Choroid plexus epithelial cell (primary cell): ENCODE measurements at regions not wholly inside any gene's neighbourhood (a gene's known extent, or its start where the extent isn't known, plus 50 kb on each side); places are given as distances from the start of the nearest gene placed in this dataset.

Experiments used
- DNase-seq: peaks from one replicate; pipeline ENCODE4 v3.0.0-alpha.2; 2010; ENCODE audit warnings: low read depth
- H3K4me3 ChIP-seq: 2 replicates; pipeline ENCODE4 v1.5.1; 2011; ENCODE audit warnings: low read depth, mild to moderate bottlenecking, control low read depth, low read length, moderate library complexity
- TF ChIP-seq, protein P1 (sequence below): conservative IDR thresholded peaks from 2 replicates; pipeline ENCODE4 v1.5.1; 2011; ENCODE audit warnings: low read depth, mild to moderate bottlenecking, control low read depth, inconsistent platforms, low read length, moderate library complexity

- DNase-seq = no peak
- TF ChIP-seq, protein P1, sequence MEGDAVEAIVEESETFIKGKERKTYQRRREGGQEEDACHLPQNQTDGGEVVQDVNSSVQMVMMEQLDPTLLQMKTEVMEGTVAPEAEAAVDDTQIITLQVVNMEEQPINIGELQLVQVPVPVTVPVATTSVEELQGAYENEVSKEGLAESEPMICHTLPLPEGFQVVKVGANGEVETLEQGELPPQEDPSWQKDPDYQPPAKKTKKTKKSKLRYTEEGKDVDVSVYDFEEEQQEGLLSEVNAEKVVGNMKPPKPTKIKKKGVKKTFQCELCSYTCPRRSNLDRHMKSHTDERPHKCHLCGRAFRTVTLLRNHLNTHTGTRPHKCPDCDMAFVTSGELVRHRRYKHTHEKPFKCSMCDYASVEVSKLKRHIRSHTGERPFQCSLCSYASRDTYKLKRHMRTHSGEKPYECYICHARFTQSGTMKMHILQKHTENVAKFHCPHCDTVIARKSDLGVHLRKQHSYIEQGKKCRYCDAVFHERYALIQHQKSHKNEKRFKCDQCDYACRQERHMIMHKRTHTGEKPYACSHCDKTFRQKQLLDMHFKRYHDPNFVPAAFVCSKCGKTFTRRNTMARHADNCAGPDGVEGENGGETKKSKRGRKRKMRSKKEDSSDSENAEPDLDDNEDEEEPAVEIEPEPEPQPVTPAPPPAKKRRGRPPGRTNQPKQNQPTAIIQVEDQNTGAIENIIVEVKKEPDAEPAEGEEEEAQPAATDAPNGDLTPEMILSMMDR = no peak
- no peak overlapping the region for H3K4me3 ChIP-seq
Observed at GRCh38 chr19:31894451-31894850, 451.0 kb upstream of the ZNF507 start.

- no peak for DNase-seq
Observed at GRCh38 chr19:31897292-31897691, 448.1 kb upstream of the ZNF507 start.

GRCh38 chr19:31900991-31901390 lies 444.4 kb upstream of the ZNF507 start:
- DNase-seq = no peak
- H3K4me3 ChIP-seq = no peak overlapping the region
- TF ChIP-seq, protein P1 = no peak

More at GRCh38 chr19:31897292-31897691, 448.1 kb upstream of the ZNF507 start:
- TF ChIP-seq, protein P1 = no peak
- no peak overlapping the region for H3K4me3 ChIP-seq

DNA sequence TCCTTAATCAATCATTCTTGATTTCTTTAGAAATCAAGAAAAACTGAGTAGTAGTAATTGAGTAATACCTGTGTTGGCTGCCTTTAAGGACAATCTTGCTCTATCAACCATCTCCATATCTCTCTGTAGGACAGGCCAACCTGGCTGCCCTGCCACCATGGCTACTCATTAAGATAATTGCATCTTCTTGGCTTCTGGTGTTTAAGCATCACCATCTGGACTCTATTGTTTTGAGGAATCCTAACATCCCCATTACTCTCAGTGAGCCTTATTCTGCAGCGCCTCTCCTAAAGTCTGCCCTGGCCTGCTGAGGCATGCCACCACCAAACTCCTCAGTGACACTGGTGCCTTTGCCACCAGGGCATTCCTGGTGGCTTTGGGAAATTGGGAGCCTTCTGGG lies 442.6 kb upstream of the ZNF507 start:
- TF ChIP-seq, protein P1 = no peak
- H3K4me3 ChIP-seq = no peak overlapping the region
- DNase-seq = no peak

- no peak overlapping the region for H3K4me3 ChIP-seq
- no peak for DNase-seq
- TF ChIP-seq, protein P1 = no peak
Observed at GRCh38 chr19:31903979-31904378, 441.4 kb upstream of the ZNF507 start.

- TF ChIP-seq, protein P1 = no peak
- no peak for DNase-seq
Observed at GRCh38 chr19:31906111-31906871, 439.1 kb upstream of the ZNF507 start.

GRCh38 chr19:31907661-31908060 lies 437.7 kb upstream of the ZNF507 start:
- no peak overlapping the region for H3K4me3 ChIP-seq
- TF ChIP-seq, protein P1 = no peak
- DNase-seq = no peak

More at GRCh38 chr19:31906111-31906871, 439.1 kb upstream of the ZNF507 start:
- H3K4me3 ChIP-seq = no peak overlapping the region
